HuH-7.5 (cell line): ENCODE measurements at regions not wholly inside any gene's neighbourhood (a gene's known extent, or its start where the extent isn't known, plus 50 kb on each side); places are given as distances from the start of the nearest gene placed in this dataset.

Experiments used
- DNase-seq: peaks from one replicate; pipeline ENCODE4 v3.0.0; 2011; ENCODE audit warnings: low spot score

- no peak for DNase-seq
Observed at GRCh38 chr4:35423104-35423503, 821.2 kb downstream of the ARAP2 start.

- no peak for DNase-seq
Observed at GRCh38 chr4:35447474-35447873, 796.8 kb downstream of the ARAP2 start.

GRCh38 chr4:35459045-35459444, 785.3 kb downstream of the ARAP2 start:
- no peak for DNase-seq

GRCh38 chr4:35461931-35462659, 782.2 kb downstream of the ARAP2 start:
- no peak for DNase-seq

GRCh38 chr4:35463251-35463952, 780.9 kb downstream of the ARAP2 start:
- DNase-seq = no peak

- DNase-seq = no peak
Observed at GRCh38 chr4:35464964-35465528, 779.3 kb downstream of the ARAP2 start.

GRCh38 chr4:35491093-35491492, 753.2 kb downstream of the ARAP2 start:
- DNase-seq = no peak

GRCh38 chr4:35493977-35494376, 750.3 kb downstream of the ARAP2 start:
- DNase-seq = no peak

- DNase-seq = no peak
Observed at GRCh38 chr4:35494955-35495354, 749.4 kb downstream of the ARAP2 start.

GRCh38 chr4:35500812-35501211, 743.5 kb downstream of the ARAP2 start:
- no peak for DNase-seq

GRCh38 chr4:35503435-35503834, 740.9 kb downstream of the ARAP2 start:
- DNase-seq = no peak

GRCh38 chr4:35506161-35506560, 738.2 kb downstream of the ARAP2 start:
- no peak for DNase-seq

GRCh38 chr4:35511851-35512250, 732.5 kb downstream of the ARAP2 start:
- DNase-seq = no peak

- no peak for DNase-seq
Observed at GRCh38 chr4:35516102-35516501, 728.2 kb downstream of the ARAP2 start.

- no peak for DNase-seq
Observed at GRCh38 chr4:35520059-35520458, 724.3 kb downstream of the ARAP2 start.

GRCh38 chr4:35521682-35522081, 722.6 kb downstream of the ARAP2 start:
- no peak for DNase-seq

- no peak for DNase-seq
Observed at GRCh38 chr4:35525192-35525978, 718.9 kb downstream of the ARAP2 start.

GRCh38 chr4:35526456-35526855, 717.9 kb downstream of the ARAP2 start:
- no peak for DNase-seq

- no peak for DNase-seq
Observed at GRCh38 chr4:35534962-35535361, 709.4 kb downstream of the ARAP2 start.

GRCh38 chr4:35538807-35539206, 705.5 kb downstream of the ARAP2 start:
- DNase-seq = no peak

- DNase-seq = no peak
Observed at GRCh38 chr4:35539404-35540055, 704.8 kb downstream of the ARAP2 start.
